Endodermal cell (in vitro differentiated cells): ENCODE measurements at regions not wholly inside any gene's neighbourhood (a gene's known extent, or its start where the extent isn't known, plus 50 kb on each side); places are given as distances from the start of the nearest gene placed in this dataset.

Experiments used
- DNase-seq: peaks from one replicate; pipeline ENCODE4 v3.0.0-alpha.2; 2017
- H3K27ac ChIP-seq: 2 replicates; pipeline ENCODE4 v1.5.1; 2013; ENCODE audit warnings: mild to moderate bottlenecking, low read depth, low read length, moderate library complexity
- H3K27me3 ChIP-seq: 2 replicates; pipeline ENCODE4 v1.6.1; 2013; ENCODE audit warnings: mild to moderate bottlenecking, low read length, moderate library complexity; ENCODE audit not compliant: insufficient read depth, control insufficient read depth, poor library complexity, severe bottlenecking
- H3K36me3 ChIP-seq: 2 replicates; pipeline ENCODE4 v1.7.0; 2013; ENCODE audit warnings: mild to moderate bottlenecking, low read length, moderate library complexity; ENCODE audit not compliant: control insufficient read depth, insufficient read depth
- H3K4me1 ChIP-seq: one replicate; pipeline ENCODE4 v1.7.0; 2013; ENCODE audit warnings: low read length; ENCODE audit not compliant: control insufficient read depth, insufficient read depth
- H3K4me3 ChIP-seq: 2 replicates; pipeline ENCODE4 v1.5.1; 2013; ENCODE audit warnings: mild to moderate bottlenecking, low read length, moderate library complexity
- H3K9ac ChIP-seq: 2 replicates; pipeline ENCODE4 v1.6.1; 2013; ENCODE audit warnings: mild to moderate bottlenecking, low read length, moderate library complexity; ENCODE audit not compliant: poor library complexity, severe bottlenecking; ENCODE audit errors: extremely low read depth
- H3K9me3 ChIP-seq: 2 replicates; pipeline ENCODE4 v1.6.1; 2013; ENCODE audit warnings: mild to moderate bottlenecking, low read length, moderate library complexity; ENCODE audit not compliant: control insufficient read depth
- H3K27ac Mint-ChIP-seq: 2 replicates; pipeline ENCODE4 v1.8.0; 2020; ENCODE audit warnings: mixed read lengths
- H3K27me3 Mint-ChIP-seq: 2 replicates; pipeline ENCODE4 v1.8.0; 2021; ENCODE audit warnings: mild to moderate bottlenecking, mixed read lengths; ENCODE audit not compliant: insufficient read depth
- H3K36me3 Mint-ChIP-seq: 2 replicates; pipeline ENCODE4 v1.8.0; 2020; ENCODE audit warnings: low read depth, mixed read lengths
- H3K4me1 Mint-ChIP-seq: 2 replicates; pipeline ENCODE4 v1.8.0; 2020; ENCODE audit warnings: mixed read lengths
- H3K4me3 Mint-ChIP-seq: 2 replicates; pipeline ENCODE4 v1.8.0; 2020; ENCODE audit warnings: mild to moderate bottlenecking, moderate library complexity, mixed read lengths
- H3K9me3 Mint-ChIP-seq: 2 replicates; pipeline ENCODE4 v1.8.0; 2020; ENCODE audit warnings: mild to moderate bottlenecking, mixed read lengths
- WGBS, 2 experiments: methylation state at CpG; one replicate each; pipeline versions ENCODE4 v1.1.5 to v1.1.7; 2013; ENCODE audit warnings: missing lambda C conversion rate in 2 of 2, mixed read lengths in 1 of 2; ENCODE audit not compliant: insufficient coverage in 1 of 2, insufficient read length in 1 of 2; 5-methylcytosine and 5-hydroxymethylcytosine counted together
- TF ChIP-seq, protein P1 (sequence below): fragments of 200-600 bp; sonication (generic); conservative IDR thresholded peaks from 2 replicates; pipeline ENCODE4 v1.5.0; 2021; ENCODE audit warnings: antibody characterized with exemption, mild to moderate bottlenecking

DNA sequence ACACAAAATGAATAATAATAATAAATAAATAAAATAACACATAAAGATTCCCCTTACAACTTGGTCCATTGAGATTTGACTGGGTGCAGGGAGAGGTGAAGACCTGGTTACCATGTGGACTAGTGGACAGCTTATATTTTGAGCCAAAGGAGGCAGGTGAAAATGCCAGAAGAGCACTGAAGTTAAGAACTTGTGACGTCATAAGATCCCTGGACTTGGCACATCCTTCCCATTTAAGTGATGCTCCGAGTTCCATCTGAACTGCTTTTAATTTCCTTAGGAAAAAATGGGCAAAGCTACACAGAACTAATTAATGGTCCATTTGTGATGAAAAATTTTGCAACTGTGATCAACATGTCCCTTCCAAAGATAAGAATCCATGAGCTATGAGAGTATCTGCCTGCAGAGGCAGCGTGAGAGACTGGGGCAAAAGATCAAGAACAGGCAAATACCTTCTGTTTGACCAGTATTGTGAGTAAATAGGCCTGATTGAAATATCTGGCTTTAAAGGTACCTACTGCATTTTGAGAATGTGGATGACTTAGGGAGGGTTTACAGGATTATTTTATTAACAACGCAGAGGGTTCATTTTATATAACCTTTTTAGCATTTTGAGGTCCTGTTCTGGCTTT, 101.2 kb upstream of the POT1 start:
- Histone ChIP-seq H3K9me3 (no peaks in the 10 kb centered on the region), H3K27ac (no peak overlapping the region), H3K27me3 (no peaks in the 10 kb centered on the region), H3K9ac (no peak overlapping the region), H3K4me1 (no peaks in the 10 kb centered on the region), H3K4me3 (no peak overlapping the region), H3K36me3 (no peaks in the 10 kb centered on the region)
- Mint-ChIP-seq H3K4me1 (no peaks in the 10 kb centered on the region), H3K36me3 (no peaks in the 10 kb centered on the region), H3K4me3 (no peak overlapping the region), H3K9me3 (no peaks in the 10 kb centered on the region), H3K27me3 (peaks cover 3% of the 10 kb centered on the region), H3K27ac (no peak overlapping the region)
- 94 to 100% methylated on average over 2 to 4 of the region's 4 CpGs for WGBS, 2 experiments
- no peak for DNase-seq
- TF ChIP-seq, protein P1, sequence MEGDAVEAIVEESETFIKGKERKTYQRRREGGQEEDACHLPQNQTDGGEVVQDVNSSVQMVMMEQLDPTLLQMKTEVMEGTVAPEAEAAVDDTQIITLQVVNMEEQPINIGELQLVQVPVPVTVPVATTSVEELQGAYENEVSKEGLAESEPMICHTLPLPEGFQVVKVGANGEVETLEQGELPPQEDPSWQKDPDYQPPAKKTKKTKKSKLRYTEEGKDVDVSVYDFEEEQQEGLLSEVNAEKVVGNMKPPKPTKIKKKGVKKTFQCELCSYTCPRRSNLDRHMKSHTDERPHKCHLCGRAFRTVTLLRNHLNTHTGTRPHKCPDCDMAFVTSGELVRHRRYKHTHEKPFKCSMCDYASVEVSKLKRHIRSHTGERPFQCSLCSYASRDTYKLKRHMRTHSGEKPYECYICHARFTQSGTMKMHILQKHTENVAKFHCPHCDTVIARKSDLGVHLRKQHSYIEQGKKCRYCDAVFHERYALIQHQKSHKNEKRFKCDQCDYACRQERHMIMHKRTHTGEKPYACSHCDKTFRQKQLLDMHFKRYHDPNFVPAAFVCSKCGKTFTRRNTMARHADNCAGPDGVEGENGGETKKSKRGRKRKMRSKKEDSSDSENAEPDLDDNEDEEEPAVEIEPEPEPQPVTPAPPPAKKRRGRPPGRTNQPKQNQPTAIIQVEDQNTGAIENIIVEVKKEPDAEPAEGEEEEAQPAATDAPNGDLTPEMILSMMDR: no peak

DNA sequence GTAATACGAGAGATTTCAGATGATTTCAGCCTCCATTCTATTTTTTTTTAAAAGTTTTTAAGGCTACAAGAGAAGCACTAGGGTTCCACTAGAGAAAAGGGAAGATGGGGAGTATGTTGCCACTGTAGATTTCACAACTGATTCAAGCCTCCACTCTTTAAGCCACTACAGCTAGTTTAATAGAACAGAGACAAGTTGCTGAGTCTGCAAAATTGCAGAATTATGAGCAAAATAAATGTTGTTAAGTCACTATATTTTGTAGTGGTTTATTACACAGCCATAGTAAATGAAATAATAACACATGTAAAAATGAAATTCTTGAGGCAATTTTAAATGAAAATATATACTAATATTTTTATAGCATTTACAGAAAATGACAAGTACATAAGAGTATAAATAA, 96.0 kb upstream of the POT1 start:
- H3K4me3 Mint-ChIP-seq: no peak overlapping the region
- DNase-seq: no peak
- no peak overlapping the region for H3K27ac ChIP-seq
- no peak overlapping the region for H3K4me3 ChIP-seq
- no peaks in the 10 kb centered on the region for H3K36me3 Mint-ChIP-seq
- no peaks in the 10 kb centered on the region for H3K27me3 ChIP-seq
- H3K4me1 Mint-ChIP-seq: no peaks in the 10 kb centered on the region
- H3K27me3 Mint-ChIP-seq: no peaks in the 10 kb centered on the region
- H3K36me3 ChIP-seq: no peaks in the 10 kb centered on the region
- no peak overlapping the region for H3K9ac ChIP-seq
- H3K9me3 ChIP-seq: no peaks in the 10 kb centered on the region
- no peaks in the 10 kb centered on the region for H3K4me1 ChIP-seq
- TF ChIP-seq, protein P1: no peak
- no peaks in the 10 kb centered on the region for H3K9me3 Mint-ChIP-seq
- no peak overlapping the region for H3K27ac Mint-ChIP-seq
- 86 to 100% methylated on average over 1 of the region's 1 CpG for WGBS, 2 experiments

- H3K4me3 Mint-ChIP-seq: no peak overlapping the region
- H3K27ac Mint-ChIP-seq: no peak overlapping the region
- no peak for DNase-seq
Measured at GRCh38 chr7:125020801-125021200, 91.2 kb upstream of the POT1 start.

More at GRCh38 chr7:125020801-125021200, 91.2 kb upstream of the POT1 start:
- Histone ChIP-seq H3K9ac (no peak overlapping the region), H3K36me3 (no peaks in the 10 kb centered on the region), H3K9me3 (no peaks in the 10 kb centered on the region), H3K4me3 (no peak overlapping the region), H3K27ac (no peak overlapping the region), H3K4me1 (no peaks in the 10 kb centered on the region), H3K27me3 (no peaks in the 10 kb centered on the region)
- Mint-ChIP-seq H3K4me1 (no peaks in the 10 kb centered on the region), H3K9me3 (no peaks in the 10 kb centered on the region), H3K36me3 (no peaks in the 10 kb centered on the region), H3K27me3 (peaks cover 3% of the 10 kb centered on the region)
- TF ChIP-seq, protein P1: no peak
- WGBS, 2 experiments: 94 to 100% methylated on average over 2 to 4 of the region's 4 CpGs
